ENCODE measurements at regions not wholly inside any gene's neighbourhood (a gene's known extent, or its start where the extent isn't known, plus 50 kb on each side); places are given as distances from the start of the nearest gene placed in this dataset.

GRCh38 chr5:98638701-98639100 lies 134.8 kb upstream of the RGMB start:
- Histone ChIP-seq H2AFZ (replicated peaks; ENCODE audit: low read length, poor library complexity) (no peak overlapping the region), H3K9me1 (ENCODE audit: insufficient read depth, low read length) (no peaks in the 10 kb centered on the region), H3K36me3 (ENCODE audit: control insufficient read depth, insufficient read depth, low read length) (no peaks in the 10 kb centered on the region), H3K27me3 (ENCODE audit: control insufficient read depth, insufficient read depth, low read length) (no peaks in the 10 kb centered on the region), H3K4me3 (ENCODE audit: insufficient read depth, low read depth, low read length) (no peak overlapping the region), H4K5ac (ENCODE audit: low read depth, low read length) (no peak overlapping the region), H3K4me2 (ENCODE audit: low read depth, low read length) (no peak overlapping the region), H3K27ac (ENCODE audit: insufficient read depth, low read length) (no peak overlapping the region), H2AK9ac (replicated peaks; ENCODE audit: low read depth, low read length, poor library complexity) (no peak overlapping the region), H3K14ac (replicated peaks; ENCODE audit: low read depth, low read length) (no peak overlapping the region), H3K56ac (ENCODE audit: extremely low read depth, insufficient read depth, low read length) (no peak overlapping the region), H3K23ac (ENCODE audit: low read depth, low read length) (no peak overlapping the region), H3K4ac (ENCODE audit: low read depth, low read length) (no peak overlapping the region), H4K20me1 (ENCODE audit: insufficient read depth, low read length) (no peaks in the 10 kb centered on the region), H2AK5ac (ENCODE audit: low read depth, low read length) (no peak overlapping the region), H2BK20ac (ENCODE audit: low read depth, low read length) (no peak overlapping the region), H2BK5ac (ENCODE audit: low read depth, low read length, poor library complexity, severe bottlenecking) (no peak overlapping the region), H3K79me1 (ENCODE audit: low read depth in 1 of 2, low read length in 2 of 2) (no peaks in the 10 kb centered on the region), H4K91ac (ENCODE audit: insufficient read depth, low read depth, low read length) (no peak overlapping the region), H3K9me3 (ENCODE audit: control insufficient read depth, insufficient read depth, low read length) (no peaks in the 10 kb centered on the region), H3K9ac (ENCODE audit: low read depth, low read length) (no peak overlapping the region), H3K18ac (ENCODE audit: low read depth, low read length) (no peak overlapping the region), H4K8ac (ENCODE audit: low read depth in 2 of 2, low read length in 2 of 2) (no peak overlapping the region), H2BK120ac (ENCODE audit: low read depth, low read length) (no peak overlapping the region), H3K4me1 (ENCODE audit: control insufficient read depth, insufficient read depth, low read length) (peaks cover 11% of the 10 kb centered on the region), H2BK15ac (ENCODE audit: low read depth, low read length) (no peak overlapping the region)
- no CpG with 5 or more reads among the region's 1 CpG for WGBS, 2 experiments (ENCODE audit: extremely low coverage in 2 of 2, insufficient read length in 1 of 2)
- ChIA-PET CTCF (no interaction called here), POLR2A (ENCODE audit: unreplicated experiment) (no interaction called here)
- DNase-seq, result peak; percentile 87
- intact Hi-C loops (cut with micrococcal nuclease) (loop anchor here (10.0 kb wide), 1 partner anchor 126 kb away; no protein-coding TSS in a partner anchor), dilution Hi-C loops (cut with HindIII; ENCODE audit: low sequenced_read_pairs, unreplicated experiment) (no loop called here), in situ Hi-C loops (cut with MboI; ENCODE audit: low sequenced_read_pairs) (no loop called here)
- BruUV-seq (replicated peaks), result no TSS peak
- peak; percentile 83 for ATAC-seq (ENCODE audit: low read depth)
- TF ChIP-seq, protein P1, sequence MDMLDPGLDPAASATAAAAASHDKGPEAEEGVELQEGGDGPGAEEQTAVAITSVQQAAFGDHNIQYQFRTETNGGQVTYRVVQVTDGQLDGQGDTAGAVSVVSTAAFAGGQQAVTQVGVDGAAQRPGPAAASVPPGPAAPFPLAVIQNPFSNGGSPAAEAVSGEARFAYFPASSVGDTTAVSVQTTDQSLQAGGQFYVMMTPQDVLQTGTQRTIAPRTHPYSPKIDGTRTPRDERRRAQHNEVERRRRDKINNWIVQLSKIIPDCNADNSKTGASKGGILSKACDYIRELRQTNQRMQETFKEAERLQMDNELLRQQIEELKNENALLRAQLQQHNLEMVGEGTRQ (IDR thresholded peaks at IDR 0.05; ENCODE audit: low read depth, low read length), result no peak
- no peak for TF ChIP-seq BHLHE40 (IDR thresholded peaks at IDR 0.05; ENCODE audit: low read depth, low read length)
- TF ChIP-seq POLR2A (IDR thresholded peaks at IDR 0.05; ENCODE audit: low read depth, low read length), result no peak
